ENCODE measurements at regions not wholly inside any gene's neighbourhood (a gene's known extent, or its start where the extent isn't known, plus 50 kb on each side); places are given as distances from the start of the nearest gene placed in this dataset.

DNA sequence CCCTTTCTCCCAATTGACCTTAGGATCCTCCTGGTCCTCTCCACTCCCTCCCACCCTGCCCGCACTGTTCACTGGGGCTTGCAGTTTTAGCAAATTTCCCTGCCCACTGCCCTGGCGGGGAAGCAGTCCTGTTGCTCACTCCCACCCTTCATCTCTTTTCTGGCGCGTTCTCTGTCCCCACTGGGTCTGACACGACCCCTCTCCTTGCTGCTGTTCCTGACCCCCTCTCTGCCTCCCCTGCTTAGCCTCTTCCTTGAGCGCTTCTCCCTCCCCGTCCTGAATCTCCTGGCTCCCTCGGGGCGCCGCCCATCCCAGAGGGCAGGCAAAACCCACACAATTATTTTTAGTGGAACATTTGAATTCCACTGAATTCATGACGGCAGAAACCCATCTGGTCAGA lies 1796.4 kb downstream of the TP53TG3F start:
- Histone ChIP-seq H3K4me3 (no peak overlapping the region), H3K9me3 (peaks cover 0 to 73% (median 52%) of the 10 kb centered on the region in 8 donors), H3K27ac (no peak overlapping the region), H3K4me1 (no peaks in the 10 kb centered on the region), H3K27me3 (replicated peaks in 1 of 7) (no peaks in the 10 kb centered on the region), H3K36me3 (no peaks in the 10 kb centered on the region)
- 47 to 62% (median 52%) methylated on average over 11 of the region's 11 CpGs for WGBS, 5 donors
- no peak for DNase-seq
- TF ChIP-seq, protein P1, sequence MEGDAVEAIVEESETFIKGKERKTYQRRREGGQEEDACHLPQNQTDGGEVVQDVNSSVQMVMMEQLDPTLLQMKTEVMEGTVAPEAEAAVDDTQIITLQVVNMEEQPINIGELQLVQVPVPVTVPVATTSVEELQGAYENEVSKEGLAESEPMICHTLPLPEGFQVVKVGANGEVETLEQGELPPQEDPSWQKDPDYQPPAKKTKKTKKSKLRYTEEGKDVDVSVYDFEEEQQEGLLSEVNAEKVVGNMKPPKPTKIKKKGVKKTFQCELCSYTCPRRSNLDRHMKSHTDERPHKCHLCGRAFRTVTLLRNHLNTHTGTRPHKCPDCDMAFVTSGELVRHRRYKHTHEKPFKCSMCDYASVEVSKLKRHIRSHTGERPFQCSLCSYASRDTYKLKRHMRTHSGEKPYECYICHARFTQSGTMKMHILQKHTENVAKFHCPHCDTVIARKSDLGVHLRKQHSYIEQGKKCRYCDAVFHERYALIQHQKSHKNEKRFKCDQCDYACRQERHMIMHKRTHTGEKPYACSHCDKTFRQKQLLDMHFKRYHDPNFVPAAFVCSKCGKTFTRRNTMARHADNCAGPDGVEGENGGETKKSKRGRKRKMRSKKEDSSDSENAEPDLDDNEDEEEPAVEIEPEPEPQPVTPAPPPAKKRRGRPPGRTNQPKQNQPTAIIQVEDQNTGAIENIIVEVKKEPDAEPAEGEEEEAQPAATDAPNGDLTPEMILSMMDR (IDR thresholded peaks at IDR 0.05 in 8 of 11, conservative IDR thresholded peaks at IDR 0.05 in 3 of 11), result no peak
- TF ChIP-seq POLR2AphosphoS5 (IDR thresholded peaks at IDR 0.05) (no peak), POLR2A (IDR thresholded peaks at IDR 0.05) (no peak)
- intact Hi-C loops (cut with DNase I; ENCODE audit: low total_unique reads), result no loop called here

DNA sequence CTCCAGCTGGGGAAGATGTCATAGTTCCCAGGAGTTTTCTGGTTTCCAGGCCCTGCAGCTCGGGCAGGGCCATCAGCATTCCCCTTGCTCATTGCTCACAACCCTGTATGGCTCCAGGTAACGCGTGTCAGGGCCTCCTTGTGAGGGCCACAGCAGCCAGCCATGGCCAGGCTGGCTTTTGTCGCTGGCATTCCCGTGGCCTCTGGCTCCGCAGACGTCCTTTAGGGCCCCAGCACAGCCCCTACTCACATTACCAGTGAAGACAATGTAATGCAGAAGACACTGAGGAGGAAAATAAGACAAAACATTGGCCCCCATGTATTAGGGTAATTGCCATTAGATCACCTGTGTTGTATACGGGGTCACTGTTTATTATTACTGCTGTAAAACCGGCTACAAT lies 1799.0 kb downstream of the TP53TG3F start:
- no peaks in the 10 kb centered on the region for H3K27me3 ChIP-seq (replicated peaks in 1 of 7)
- H3K36me3 ChIP-seq, result no peaks in the 10 kb centered on the region
- WGBS, 5 donors, result 70 to 83% (median 73%) methylated on average over 7 to 9 of the region's 9 CpGs
- TF ChIP-seq POLR2AphosphoS5 (IDR thresholded peaks at IDR 0.05) (no peak), POLR2A (IDR thresholded peaks at IDR 0.05) (no peak)
- TF ChIP-seq, protein P1 (IDR thresholded peaks at IDR 0.05 in 8 of 11, conservative IDR thresholded peaks at IDR 0.05 in 3 of 11), result no peak
- H3K27ac ChIP-seq, result no peak overlapping the region
- no peak for DNase-seq
- intact Hi-C loops (cut with DNase I; ENCODE audit: low total_unique reads), result no loop called here
- no peaks in the 10 kb centered on the region for H3K4me1 ChIP-seq
- no peak overlapping the region for H3K4me3 ChIP-seq
- peaks cover 0 to 55% (median 35%) of the 10 kb centered on the region in 8 donors for H3K9me3 ChIP-seq

DNA sequence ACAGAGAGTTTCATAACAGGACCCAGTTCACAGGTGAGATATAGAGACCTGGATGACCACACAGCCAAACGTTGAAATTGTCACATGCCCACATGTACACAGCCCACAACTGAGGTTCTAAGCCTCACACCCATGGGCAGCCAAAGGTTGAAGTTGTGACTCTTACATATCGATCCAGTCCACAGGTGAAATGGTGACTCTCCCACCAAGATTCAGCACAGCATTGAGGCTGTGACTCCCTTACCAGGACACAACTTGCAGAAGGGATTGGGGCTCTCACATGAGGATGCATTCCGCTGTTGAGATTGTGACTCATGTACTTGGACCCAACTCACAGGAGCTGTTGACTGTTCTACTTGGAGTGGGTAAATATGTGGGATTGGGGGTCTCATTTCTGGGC lies 1836.4 kb downstream of the TP53TG3F start:
- TF ChIP-seq POLR2AphosphoS5 (IDR thresholded peaks at IDR 0.05), result no peak
- TF ChIP-seq, protein P1 (IDR thresholded peaks at IDR 0.05 in 8 of 11, conservative IDR thresholded peaks at IDR 0.05 in 3 of 11), result no peak
- no peak for TF ChIP-seq POLR2A (IDR thresholded peaks at IDR 0.05)
- DNase-seq, result no peak
- Histone ChIP-seq H3K4me3 (no peak overlapping the region), H3K36me3 (no peaks in the 10 kb centered on the region), H3K27me3 (replicated peaks in 1 of 7) (no peaks in the 10 kb centered on the region), H3K27ac (no peak overlapping the region), H3K9me3 (peaks cover 0 to 68% (median 38%) of the 10 kb centered on the region in 8 donors), H3K4me1 (no peaks in the 10 kb centered on the region)
- intact Hi-C loops (cut with DNase I; ENCODE audit: low total_unique reads), result no loop called here
- WGBS, 5 donors, result 44 to 59% (median 49%) methylated on average over 3 of the region's 3 CpGs

DNA sequence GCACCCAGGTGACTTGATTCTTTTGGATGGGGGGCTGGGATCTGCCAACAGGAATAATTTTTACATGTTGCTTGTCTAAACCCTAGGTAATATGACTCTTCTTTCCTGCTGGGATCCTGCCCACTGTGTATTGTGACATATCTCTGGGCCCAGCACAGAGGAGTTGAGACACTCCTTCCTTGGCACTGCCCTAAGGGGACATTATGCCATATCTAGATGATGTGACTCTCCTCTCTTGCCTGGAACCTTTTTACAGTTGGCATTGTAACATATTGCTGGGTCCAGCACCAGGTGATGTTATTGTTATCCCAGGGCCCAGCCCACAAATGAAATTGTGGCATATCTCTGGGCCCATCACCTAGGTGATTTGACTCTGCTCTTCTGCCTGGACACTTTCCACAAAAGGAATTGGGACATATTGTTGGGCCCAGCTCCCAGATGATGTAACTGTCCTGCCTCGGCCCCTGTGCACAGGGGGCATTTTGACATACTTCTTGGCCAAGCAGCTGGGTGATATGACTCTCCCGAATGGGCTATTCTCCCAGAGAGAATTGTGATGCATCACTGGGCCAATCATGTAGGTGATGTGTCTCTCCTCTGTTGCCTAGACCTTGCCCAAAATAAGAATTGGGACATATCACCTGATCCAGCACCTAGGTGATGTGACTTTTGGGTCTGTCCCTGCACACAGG lies 1837.7 kb downstream of the TP53TG3F start:
- DNase-seq, result no peak
- WGBS, 5 donors, result 52 to 64% (median 64%) methylated on average over 2 of the region's 2 CpGs
- no peak for TF ChIP-seq POLR2A (IDR thresholded peaks at IDR 0.05)
- TF ChIP-seq, protein P1 (IDR thresholded peaks at IDR 0.05 in 8 of 11, conservative IDR thresholded peaks at IDR 0.05 in 3 of 11), result no peak
- no peak for TF ChIP-seq POLR2AphosphoS5 (IDR thresholded peaks at IDR 0.05)
- Histone ChIP-seq H3K9me3 (peaks cover 0 to 68% (median 31%) of the 10 kb centered on the region in 8 donors), H3K4me1 (no peaks in the 10 kb centered on the region), H3K27me3 (replicated peaks in 1 of 7) (no peaks in the 10 kb centered on the region), H3K27ac (no peak overlapping the region), H3K4me3 (no peak overlapping the region), H3K36me3 (no peaks in the 10 kb centered on the region)
- intact Hi-C loops (cut with DNase I; ENCODE audit: low total_unique reads), result no loop called here
